ENCODE measurements at regions not wholly inside any gene's neighbourhood (a gene's known extent, or its start where the extent isn't known, plus 50 kb on each side); places are given as distances from the start of the nearest gene placed in this dataset.

- no peak for DNase-seq
- Histone ChIP-seq H3K9ac (ENCODE audit: extremely low read depth, low read length, poor library complexity, severe bottlenecking) (no peak overlapping the region), H3K36me3 (ENCODE audit: control insufficient read depth, insufficient read depth, low read length) (no peaks in the 10 kb centered on the region), H3K27me3 (ENCODE audit: control insufficient read depth, insufficient read depth, low read length, poor library complexity, severe bottlenecking) (peaks cover 26% of the 10 kb centered on the region), H3K9me3 (ENCODE audit: control insufficient read depth, low read length) (no peaks in the 10 kb centered on the region), H3K4me3 (ENCODE audit: low read length) (no peak overlapping the region), H3K27ac (ENCODE audit: low read depth, low read length) (no peak overlapping the region), H3K4me1 (ENCODE audit: control insufficient read depth, insufficient read depth, low read length) (no peaks in the 10 kb centered on the region)
- WGBS, 2 experiments (ENCODE audit: insufficient coverage in 1 of 2, insufficient read length in 1 of 2), result 89 to 100% methylated on average over 5 of the region's 5 CpGs
- H3K4me1 Mint-ChIP-seq, result no peaks in the 10 kb centered on the region
- no peak overlapping the region for H3K27ac Mint-ChIP-seq
- H3K36me3 Mint-ChIP-seq (ENCODE audit: low read depth), result no peaks in the 10 kb centered on the region
- H3K4me3 Mint-ChIP-seq, result no peak overlapping the region
- TF ChIP-seq, protein P1, sequence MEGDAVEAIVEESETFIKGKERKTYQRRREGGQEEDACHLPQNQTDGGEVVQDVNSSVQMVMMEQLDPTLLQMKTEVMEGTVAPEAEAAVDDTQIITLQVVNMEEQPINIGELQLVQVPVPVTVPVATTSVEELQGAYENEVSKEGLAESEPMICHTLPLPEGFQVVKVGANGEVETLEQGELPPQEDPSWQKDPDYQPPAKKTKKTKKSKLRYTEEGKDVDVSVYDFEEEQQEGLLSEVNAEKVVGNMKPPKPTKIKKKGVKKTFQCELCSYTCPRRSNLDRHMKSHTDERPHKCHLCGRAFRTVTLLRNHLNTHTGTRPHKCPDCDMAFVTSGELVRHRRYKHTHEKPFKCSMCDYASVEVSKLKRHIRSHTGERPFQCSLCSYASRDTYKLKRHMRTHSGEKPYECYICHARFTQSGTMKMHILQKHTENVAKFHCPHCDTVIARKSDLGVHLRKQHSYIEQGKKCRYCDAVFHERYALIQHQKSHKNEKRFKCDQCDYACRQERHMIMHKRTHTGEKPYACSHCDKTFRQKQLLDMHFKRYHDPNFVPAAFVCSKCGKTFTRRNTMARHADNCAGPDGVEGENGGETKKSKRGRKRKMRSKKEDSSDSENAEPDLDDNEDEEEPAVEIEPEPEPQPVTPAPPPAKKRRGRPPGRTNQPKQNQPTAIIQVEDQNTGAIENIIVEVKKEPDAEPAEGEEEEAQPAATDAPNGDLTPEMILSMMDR (conservative IDR thresholded peaks at IDR 0.05), result no peak
- no peaks in the 10 kb centered on the region for H3K9me3 Mint-ChIP-seq
- peaks cover 21% of the 10 kb centered on the region for H3K27me3 Mint-ChIP-seq (ENCODE audit: insufficient read depth)
These were observed 93.6 kb upstream of the DYNLRB2 start for GRCh38 chr16:80447241-80447640.

DNA sequence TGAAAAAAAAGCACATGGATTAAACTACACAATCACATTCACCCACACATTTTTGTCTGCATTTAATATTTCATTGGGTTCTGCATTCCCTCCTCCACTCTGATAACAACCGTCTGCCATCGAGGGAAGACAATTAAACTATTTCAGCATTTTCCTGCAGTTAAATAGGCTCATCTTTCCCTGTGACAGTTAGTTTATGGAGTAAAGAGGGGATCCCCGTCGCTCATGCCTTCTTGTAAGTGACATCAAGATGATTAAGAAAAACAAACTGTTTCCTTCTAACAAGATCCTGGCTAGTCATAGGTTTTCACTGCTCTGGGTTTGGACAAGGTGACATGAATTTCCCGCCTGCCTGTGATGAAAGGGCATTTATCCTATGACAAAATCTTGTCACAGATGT lies 98.0 kb upstream of the DYNLRB2 start:
- TF ChIP-seq, protein P1 (conservative IDR thresholded peaks at IDR 0.05), result no peak
- H3K36me3 Mint-ChIP-seq (ENCODE audit: low read depth), result no peaks in the 10 kb centered on the region

GRCh38 chr16:80441935-80442334 lies 98.9 kb upstream of the DYNLRB2 start:
- Histone ChIP-seq H3K4me1 (ENCODE audit: control insufficient read depth, insufficient read depth, low read length) (no peaks in the 10 kb centered on the region), H3K27me3 (ENCODE audit: control insufficient read depth, insufficient read depth, low read length, poor library complexity, severe bottlenecking) (peaks cover 33% of the 10 kb centered on the region), H3K27ac (ENCODE audit: low read depth, low read length) (no peak overlapping the region), H3K36me3 (ENCODE audit: control insufficient read depth, insufficient read depth, low read length) (no peaks in the 10 kb centered on the region), H3K9ac (ENCODE audit: extremely low read depth, low read length, poor library complexity, severe bottlenecking) (no peak overlapping the region), H3K4me3 (ENCODE audit: low read length) (no peak overlapping the region), H3K9me3 (ENCODE audit: control insufficient read depth, low read length) (no peaks in the 10 kb centered on the region)
- Mint-ChIP-seq H3K36me3 (ENCODE audit: low read depth) (no peaks in the 10 kb centered on the region), H3K27me3 (ENCODE audit: insufficient read depth) (peaks cover 40% of the 10 kb centered on the region), H3K9me3 (no peaks in the 10 kb centered on the region), H3K27ac (no peak overlapping the region), H3K4me3 (no peak overlapping the region), H3K4me1 (no peaks in the 10 kb centered on the region)
- TF ChIP-seq, protein P1 (conservative IDR thresholded peaks at IDR 0.05), result no peak
- DNase-seq, result no peak
- WGBS, 2 experiments (ENCODE audit: insufficient coverage in 1 of 2, insufficient read length in 1 of 2), result 83 to 100% methylated on average over 1 of the region's 1 CpG

More for the DNA sequence above, 98.0 kb upstream of the DYNLRB2 start:
- Histone ChIP-seq H3K9me3 (ENCODE audit: control insufficient read depth, low read length) (no peaks in the 10 kb centered on the region), H3K27ac (ENCODE audit: low read depth, low read length) (no peak overlapping the region), H3K36me3 (ENCODE audit: control insufficient read depth, insufficient read depth, low read length) (no peaks in the 10 kb centered on the region), H3K4me1 (ENCODE audit: control insufficient read depth, insufficient read depth, low read length) (no peaks in the 10 kb centered on the region), H3K9ac (ENCODE audit: extremely low read depth, low read length, poor library complexity, severe bottlenecking) (no peak overlapping the region), H3K27me3 (ENCODE audit: control insufficient read depth, insufficient read depth, low read length, poor library complexity, severe bottlenecking) (peaks cover 33% of the 10 kb centered on the region), H3K4me3 (ENCODE audit: low read length) (no peak overlapping the region)
- no peak for DNase-seq
- Mint-ChIP-seq H3K27ac (no peak overlapping the region), H3K4me1 (no peaks in the 10 kb centered on the region), H3K4me3 (no peak overlapping the region), H3K27me3 (ENCODE audit: insufficient read depth) (peaks cover 35% of the 10 kb centered on the region), H3K9me3 (no peaks in the 10 kb centered on the region)
- 84 to 90% methylated on average over 4 to 5 of the region's 5 CpGs for WGBS, 2 experiments (ENCODE audit: insufficient coverage in 1 of 2, insufficient read length in 1 of 2)
